ENCODE measurements at regions not wholly inside any gene's neighbourhood (a gene's known extent, or its start where the extent isn't known, plus 50 kb on each side); places are given as distances from the start of the nearest gene placed in this dataset.

DNA sequence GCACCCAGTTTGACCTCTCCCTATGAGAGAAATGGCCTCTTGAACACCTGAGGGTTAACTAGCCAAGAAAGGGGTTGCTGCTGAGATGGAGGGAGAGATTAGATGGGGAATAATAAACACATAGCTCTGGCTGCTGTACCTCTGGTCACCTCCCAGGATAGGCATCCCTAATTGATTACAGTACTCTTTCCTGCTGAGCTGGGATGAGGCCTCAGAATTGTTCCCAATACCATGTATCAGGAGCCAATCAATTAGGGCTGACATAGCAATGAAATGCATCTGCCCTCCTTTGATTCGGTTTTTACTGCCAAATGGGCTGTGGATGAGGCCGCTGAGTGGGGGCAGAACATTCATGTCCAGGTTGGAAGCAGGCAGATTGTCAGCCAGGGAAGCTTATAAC is 339.4 kb upstream of the SLCO3A1 start:
- Mint-ChIP-seq H3K4me1 (ENCODE audit: low read depth) (peaks cover 64% of the 10 kb centered on the region), H3K36me3 (ENCODE audit: low read depth) (no peaks in the 10 kb centered on the region), H3K27ac (peak overlapping the region; percentile 82), H3K27me3 (ENCODE audit: insufficient read depth) (peaks cover 2% of the 10 kb centered on the region), H3K4me3 (no peak overlapping the region), H3K9me3 (no peaks in the 10 kb centered on the region)
- no peak for DNase-seq
- TF ChIP-seq, protein P1, sequence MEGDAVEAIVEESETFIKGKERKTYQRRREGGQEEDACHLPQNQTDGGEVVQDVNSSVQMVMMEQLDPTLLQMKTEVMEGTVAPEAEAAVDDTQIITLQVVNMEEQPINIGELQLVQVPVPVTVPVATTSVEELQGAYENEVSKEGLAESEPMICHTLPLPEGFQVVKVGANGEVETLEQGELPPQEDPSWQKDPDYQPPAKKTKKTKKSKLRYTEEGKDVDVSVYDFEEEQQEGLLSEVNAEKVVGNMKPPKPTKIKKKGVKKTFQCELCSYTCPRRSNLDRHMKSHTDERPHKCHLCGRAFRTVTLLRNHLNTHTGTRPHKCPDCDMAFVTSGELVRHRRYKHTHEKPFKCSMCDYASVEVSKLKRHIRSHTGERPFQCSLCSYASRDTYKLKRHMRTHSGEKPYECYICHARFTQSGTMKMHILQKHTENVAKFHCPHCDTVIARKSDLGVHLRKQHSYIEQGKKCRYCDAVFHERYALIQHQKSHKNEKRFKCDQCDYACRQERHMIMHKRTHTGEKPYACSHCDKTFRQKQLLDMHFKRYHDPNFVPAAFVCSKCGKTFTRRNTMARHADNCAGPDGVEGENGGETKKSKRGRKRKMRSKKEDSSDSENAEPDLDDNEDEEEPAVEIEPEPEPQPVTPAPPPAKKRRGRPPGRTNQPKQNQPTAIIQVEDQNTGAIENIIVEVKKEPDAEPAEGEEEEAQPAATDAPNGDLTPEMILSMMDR (IDR thresholded peaks at IDR 0.05), result no peak

DNA sequence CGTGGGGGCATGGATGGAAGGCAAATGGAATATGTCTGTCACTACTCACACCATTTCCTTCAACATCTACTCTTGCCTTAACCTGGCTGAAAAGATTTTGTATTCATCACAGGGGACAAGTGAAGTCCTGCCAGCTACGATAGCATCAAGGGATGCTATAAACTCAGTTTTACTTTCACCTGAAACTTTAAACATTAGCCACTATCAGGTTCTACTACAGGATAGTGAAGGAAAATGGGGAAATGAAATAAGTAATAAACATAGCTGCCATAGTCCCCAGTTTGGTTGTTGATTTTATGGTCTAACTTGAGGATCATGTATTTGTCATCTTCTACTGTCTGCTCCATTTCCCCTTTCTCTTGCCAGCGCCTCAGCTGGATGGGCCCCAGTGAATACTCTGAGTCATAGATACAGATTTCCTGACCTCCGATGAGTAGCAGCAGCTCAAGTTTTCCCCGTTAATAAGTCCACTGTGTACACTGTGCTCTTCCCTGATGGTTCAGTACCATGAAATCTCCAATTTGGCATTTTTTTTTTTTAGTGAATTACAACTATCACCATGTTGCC is 338.2 kb upstream of the SLCO3A1 start:
- Mint-ChIP-seq H3K4me1 (ENCODE audit: low read depth) (peaks cover 60% of the 10 kb centered on the region), H3K4me3 (peak overlapping the region; percentile 32), H3K27me3 (ENCODE audit: insufficient read depth) (peaks cover 2% of the 10 kb centered on the region), H3K9me3 (no peaks in the 10 kb centered on the region), H3K36me3 (ENCODE audit: low read depth) (no peaks in the 10 kb centered on the region), H3K27ac (peak overlapping the region; percentile 82)
- TF ChIP-seq, protein P1 (IDR thresholded peaks at IDR 0.05), result no peak
- DNase-seq, result peak; percentile 91

DNA sequence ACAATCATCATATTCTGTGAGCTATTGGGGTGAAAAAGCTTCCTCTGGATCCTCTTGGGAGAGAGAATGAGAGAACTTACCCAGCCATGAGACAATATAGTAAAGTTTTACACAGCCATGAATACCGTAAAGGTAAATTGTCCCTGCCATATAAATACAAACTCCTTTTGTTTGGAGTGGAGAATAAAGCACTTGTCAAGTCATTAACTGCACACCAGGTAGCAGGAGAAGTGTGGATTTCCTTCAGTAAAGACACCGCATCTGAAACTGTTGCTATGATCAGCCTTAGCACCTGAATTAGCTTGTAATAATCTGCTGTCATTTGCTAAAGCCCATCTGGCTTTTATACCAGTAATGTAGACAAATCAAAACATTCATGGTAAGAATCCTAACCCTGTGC is 336.6 kb upstream of the SLCO3A1 start:
- peaks cover 2% of the 10 kb centered on the region; the same call in 1 of the 2 replicates for H3K27me3 Mint-ChIP-seq (ENCODE audit: insufficient read depth)
- TF ChIP-seq, protein P1 (IDR thresholded peaks at IDR 0.05), result no peak
- H3K4me3 Mint-ChIP-seq, result no peak overlapping the region
- no peaks in the 10 kb centered on the region for H3K9me3 Mint-ChIP-seq
- H3K36me3 Mint-ChIP-seq (ENCODE audit: low read depth), result no peaks in the 10 kb centered on the region
- peak overlapping the region; percentile 77; the same call in 1 of the 2 replicates for H3K27ac Mint-ChIP-seq
- H3K4me1 Mint-ChIP-seq (ENCODE audit: low read depth), result peaks cover 76% of the 10 kb centered on the region
- no peak for DNase-seq

DNA sequence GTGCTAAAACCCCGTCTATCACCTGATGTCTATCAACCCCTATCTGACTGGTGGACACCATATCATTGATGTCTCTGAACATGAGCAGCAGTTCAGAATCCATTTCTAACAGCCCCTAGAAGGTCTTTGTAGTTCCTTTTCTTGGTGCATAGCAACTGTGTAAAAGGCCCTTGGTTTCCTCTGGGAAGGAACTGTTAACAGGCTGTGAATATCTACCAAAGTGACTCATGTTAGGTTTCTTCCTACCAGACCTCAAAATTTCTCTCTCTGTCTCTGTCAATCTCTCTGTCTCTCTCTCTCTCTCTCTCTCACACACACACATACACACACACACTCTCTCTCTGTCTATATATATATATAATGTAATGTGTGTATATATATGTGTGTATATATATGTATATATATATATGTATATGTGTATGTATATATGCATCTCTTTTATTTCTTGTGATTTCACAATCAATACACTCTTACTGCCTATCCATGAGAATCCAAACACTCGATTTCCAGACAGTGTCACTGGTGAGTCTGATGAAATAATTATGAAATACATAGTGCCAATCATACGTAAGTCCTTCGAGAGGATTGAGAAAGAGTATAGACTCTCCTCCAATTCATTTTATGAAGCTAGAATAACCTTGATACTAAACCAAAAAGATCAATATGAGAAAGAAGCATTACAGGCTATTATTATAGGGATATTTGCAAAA is 335.9 kb upstream of the SLCO3A1 start:
- TF ChIP-seq, protein P1 (IDR thresholded peaks at IDR 0.05), result no peak
- Mint-ChIP-seq H3K27ac (peak overlapping the region; percentile 77), H3K27me3 (ENCODE audit: insufficient read depth) (peaks cover 2% of the 10 kb centered on the region; the same call in 1 of the 2 replicates), H3K9me3 (no peaks in the 10 kb centered on the region), H3K4me3 (peak overlapping the region; percentile 11; the same call in 1 of the 2 replicates), H3K36me3 (ENCODE audit: low read depth) (no peaks in the 10 kb centered on the region), H3K4me1 (ENCODE audit: low read depth) (peaks cover 84% of the 10 kb centered on the region)
- DNase-seq, result peak; percentile 32

GRCh38 chr15:91520850-91521249 is 332.7 kb upstream of the SLCO3A1 start:
- Mint-ChIP-seq H3K36me3 (ENCODE audit: low read depth) (no peaks in the 10 kb centered on the region), H3K4me1 (ENCODE audit: low read depth) (peaks cover 61% of the 10 kb centered on the region), H3K27me3 (ENCODE audit: insufficient read depth) (no peaks in the 10 kb centered on the region), H3K4me3 (peak overlapping the region; percentile 31; the same call in 1 of the 2 replicates), H3K27ac (peak overlapping the region; percentile 78), H3K9me3 (no peaks in the 10 kb centered on the region)
- TF ChIP-seq, protein P1 (IDR thresholded peaks at IDR 0.05), result no peak
- DNase-seq, result peak; percentile 60

Data from HFFc6 (cell line).